NCI-H1417 (cell line): ENCODE measurements at regions not wholly inside any gene's neighbourhood (a gene's known extent, or its start where the extent isn't known, plus 50 kb on each side); places are given as distances from the start of the nearest gene placed in this dataset.

Source experiments
- DNase-seq, 3 experiments: peaks; one replicate each; lab custom pipeline; 2025; lab: John Stamatoyannopoulos, UW

DNA sequence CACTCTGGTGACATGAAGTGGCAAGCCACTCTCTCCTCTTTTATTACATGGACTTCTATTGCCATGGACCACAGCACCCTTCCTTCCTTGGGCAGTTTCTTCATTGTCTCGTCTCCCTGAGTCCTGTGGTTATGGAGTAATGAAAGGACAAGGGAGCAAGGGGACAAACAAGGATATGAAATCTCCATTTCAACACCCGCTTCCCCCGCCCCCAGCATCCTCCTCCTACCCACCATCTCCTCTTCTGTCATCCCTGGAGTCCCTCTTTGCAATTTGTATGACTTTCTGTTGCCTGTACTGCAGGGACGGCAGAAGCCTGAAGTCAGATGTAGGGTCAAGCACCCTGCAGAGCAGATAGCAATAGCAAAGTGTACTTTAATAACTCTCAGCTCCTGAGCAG, 300.7 kb upstream of the CLINT1 start:
- DNase-seq = no peak

DNA sequence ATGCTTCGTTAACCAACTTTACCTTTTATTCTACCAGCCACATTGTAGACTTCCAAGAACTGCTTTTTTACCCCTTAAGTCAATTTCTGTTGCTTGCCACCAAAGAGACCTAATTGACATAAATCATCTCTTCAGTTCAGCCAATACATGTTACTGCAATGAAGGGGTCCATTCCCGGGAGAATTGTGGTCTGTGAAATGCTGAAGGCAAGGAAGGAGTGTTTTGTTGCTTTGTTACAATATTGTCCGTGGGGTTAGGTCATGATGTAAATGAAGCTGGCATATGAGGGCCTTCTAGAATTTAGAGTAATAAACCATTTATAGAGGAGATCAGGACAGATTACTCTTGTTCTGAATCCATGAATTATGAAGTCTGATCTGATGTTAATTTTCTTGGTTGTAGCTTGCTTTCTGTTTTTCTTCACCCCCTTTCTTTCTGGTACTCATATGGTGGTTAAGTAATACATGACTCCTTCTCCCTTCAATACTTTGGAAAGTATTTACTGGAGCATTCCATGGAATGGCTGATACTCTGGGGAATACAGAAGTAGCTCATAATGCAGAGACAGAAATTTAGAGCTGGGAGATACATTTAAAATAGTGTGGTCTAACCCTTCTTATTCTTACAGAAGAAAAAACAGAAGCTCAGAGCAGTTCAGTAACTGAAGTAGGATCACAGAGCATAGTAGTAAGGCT, 297.0 kb upstream of the CLINT1 start:
- no peak for DNase-seq

DNA sequence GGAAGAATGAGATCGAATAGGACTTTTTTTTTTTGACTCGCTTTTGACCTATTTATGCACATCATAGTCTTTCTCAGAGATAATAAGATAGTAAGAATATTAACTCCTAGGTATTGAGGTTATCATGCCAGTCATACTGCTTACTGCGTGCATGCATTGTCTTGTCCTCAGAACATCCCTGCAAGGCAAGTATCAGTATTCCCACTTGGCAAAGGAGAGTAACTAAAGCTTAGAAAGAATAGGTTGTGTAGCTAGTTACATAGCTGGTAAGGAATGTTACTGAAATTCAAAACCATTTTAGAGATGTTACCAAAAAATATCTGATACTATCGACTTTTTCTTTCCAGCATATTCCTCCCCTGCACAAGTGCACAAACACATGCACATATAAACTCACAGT, 296.1 kb upstream of the CLINT1 start:
- no peak for DNase-seq

DNA sequence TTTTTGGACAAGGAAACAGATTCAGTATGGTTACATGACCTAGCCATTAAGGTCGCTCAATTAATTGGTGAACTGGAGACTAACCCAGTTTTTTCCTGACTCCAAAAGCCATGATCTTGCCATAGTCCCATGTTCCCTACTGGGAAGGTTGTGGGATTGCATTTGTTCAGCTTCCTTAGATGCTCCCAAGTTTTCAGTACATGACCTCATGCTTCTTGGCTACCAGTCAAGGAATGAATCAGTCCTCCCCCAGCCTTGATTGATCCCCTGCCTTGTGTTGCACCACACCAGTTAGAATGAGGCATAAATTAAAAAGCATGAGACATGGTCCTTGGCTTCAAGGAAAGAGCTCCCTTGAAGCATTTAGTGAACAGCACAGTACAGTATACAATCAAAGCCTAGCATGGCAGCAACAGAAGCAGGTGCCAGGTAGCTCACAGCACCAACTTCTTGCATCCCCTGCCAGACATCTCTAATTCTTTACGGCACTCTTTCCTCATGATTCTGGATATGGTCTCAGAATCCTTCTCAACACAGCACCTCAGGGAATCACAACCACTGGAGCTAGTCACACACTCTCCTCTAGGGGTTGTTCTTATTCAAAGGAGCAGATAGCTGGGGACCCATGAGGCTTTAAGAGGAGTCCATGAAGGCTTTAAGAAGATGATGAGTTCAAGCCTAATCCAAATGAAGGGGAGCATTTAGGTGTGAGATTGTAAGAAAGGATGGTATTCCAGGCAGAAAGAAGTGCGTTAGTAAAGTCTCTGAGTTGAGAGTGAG, 295.5 kb upstream of the CLINT1 start:
- DNase-seq = no peak

GRCh38 chr5:158153508-158153907, 294.6 kb upstream of the CLINT1 start:
- DNase-seq = no peak

DNA sequence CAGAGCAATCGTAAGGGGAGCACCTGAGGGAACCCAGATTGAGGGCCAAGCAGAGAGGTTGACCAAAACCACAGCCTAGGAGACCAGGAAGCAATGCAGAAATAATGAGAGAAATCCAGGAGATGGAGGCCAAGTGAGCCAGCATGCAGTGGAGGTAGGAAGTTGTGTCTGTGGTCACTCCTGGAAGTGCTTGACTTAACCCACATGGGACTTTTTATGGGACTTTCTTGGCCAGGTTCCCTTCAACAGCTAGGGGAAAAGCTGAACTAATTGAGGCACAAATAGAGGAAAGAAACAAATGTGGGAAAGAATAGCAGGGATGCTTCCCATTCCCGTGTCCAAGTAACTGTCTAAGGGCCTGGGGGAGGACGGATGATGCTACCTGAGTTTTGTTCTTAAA, 293.2 kb upstream of the CLINT1 start:
- no peak for DNase-seq

DNA sequence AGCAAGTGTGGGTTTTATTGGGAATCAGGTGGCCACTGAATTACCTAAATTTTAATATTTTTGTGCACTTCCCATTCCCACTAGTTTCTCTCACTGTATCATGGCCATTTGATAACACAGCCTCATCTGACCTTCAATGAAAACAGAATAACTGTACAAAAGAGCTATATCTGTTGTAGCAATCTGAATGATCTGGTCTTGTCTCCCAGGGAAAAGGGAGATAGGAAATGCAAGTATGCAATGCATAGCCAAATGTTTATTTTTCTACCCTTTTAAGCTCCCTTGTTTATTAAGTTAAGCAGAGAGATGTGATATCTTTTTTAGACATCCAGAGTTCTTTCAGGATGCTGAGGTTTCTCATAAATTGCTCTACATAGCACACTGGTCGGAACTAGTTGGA, 288.3 kb upstream of the CLINT1 start:
- no peak for DNase-seq

DNA sequence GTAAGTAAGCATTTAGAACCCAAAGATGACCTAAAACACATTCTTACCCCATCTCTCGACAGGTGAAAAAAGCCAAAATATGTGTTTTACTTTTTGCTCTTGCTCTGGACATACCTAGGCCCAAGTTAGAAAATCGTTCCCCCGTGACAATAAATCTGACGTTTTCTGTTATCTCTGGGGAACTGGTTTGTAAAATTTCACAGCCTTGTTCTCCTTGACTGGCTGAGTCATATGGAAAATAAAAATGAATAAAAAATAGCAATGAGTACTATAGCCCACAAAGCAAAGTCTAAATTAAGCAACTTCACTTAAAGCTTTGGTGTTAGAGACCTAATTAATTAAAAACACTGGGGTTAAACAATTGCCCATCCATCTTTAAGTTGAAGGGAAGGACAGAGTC, 286.9 kb upstream of the CLINT1 start:
- no peak for DNase-seq

GRCh38 chr5:158143081-158143480, 284.1 kb upstream of the CLINT1 start:
- DNase-seq = no peak

DNA sequence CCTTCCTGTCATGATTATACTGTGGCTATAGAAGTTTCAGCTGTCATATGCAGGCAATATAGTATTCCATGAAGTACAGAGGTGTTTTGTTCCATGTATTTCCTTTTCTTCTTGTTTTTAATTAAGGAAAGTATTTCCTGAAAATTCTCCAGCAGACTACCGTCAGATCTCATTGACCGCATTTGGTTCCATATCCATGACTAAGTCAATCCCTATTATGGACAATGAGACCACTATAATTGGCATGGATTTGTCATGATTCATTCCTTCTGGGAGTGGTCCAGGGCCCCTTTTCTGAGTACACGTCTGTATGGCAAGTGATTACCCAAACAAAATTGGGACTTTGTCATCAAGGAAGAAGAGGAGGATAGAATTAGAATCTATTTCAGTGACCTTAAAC, 283.2 kb upstream of the CLINT1 start:
- DNase-seq = no peak

- DNase-seq = no peak
These were observed 281.3 kb upstream of the CLINT1 start for GRCh38 chr5:158140120-158140731.

DNA sequence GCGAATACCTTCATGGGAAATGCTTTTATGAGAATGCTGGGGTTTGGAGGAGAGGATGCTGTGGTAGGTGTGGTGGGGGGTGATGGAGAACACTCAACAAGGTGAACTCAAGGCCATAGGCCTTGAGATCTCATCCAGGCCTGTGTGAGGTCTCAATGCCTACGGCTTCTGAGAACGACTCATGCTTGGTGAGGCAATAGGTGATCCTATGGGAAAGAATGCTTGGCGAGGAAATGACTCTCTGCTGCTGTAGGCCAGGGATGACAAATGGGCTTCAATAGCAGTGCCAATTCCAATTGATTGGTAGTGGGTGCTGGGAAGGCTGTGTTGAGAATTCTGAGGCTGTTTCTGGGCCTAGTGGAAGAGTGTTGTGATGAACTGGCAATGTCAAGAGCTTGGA, 280.2 kb upstream of the CLINT1 start:
- no peak for DNase-seq

DNA sequence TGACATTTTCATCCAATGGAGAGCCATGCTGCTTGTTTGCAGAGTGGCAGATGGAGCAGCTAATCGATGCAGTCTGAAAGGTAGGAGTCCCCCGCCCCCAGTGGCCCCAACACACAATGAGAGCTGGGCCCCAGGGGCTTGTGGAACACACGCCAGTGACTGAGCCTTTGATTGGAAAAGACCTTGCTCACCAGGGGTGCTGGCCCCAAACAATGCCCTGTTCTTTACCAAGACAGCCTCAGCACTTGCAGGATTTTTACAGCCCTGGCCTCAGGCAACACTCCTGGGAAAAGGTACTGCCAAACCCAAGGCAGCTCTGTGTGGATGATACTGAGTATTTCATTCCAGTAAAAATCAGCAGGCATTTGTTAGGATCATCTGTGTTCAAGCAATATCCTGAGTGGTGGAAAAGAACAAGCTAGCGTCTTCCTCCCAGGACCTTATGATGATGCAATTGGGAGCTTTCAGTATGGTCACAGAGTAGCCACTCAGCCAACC, 276.8 kb upstream of the CLINT1 start:
- DNase-seq = peak; percentile 12 to 90 (median 72)

GRCh38 chr5:158133369-158133768, 274.4 kb upstream of the CLINT1 start:
- DNase-seq = peak in 1 of 3 experiments; percentile 2

GRCh38 chr5:158127536-158127935, 268.6 kb upstream of the CLINT1 start:
- no peak for DNase-seq

- no peak for DNase-seq
These were observed 267.8 kb upstream of the CLINT1 start for GRCh38 chr5:158126442-158127405.

- peak in 1 of 3 experiments; percentile 19 for DNase-seq
These were observed 265.8 kb upstream of the CLINT1 start for GRCh38 chr5:158124606-158125316.

DNA sequence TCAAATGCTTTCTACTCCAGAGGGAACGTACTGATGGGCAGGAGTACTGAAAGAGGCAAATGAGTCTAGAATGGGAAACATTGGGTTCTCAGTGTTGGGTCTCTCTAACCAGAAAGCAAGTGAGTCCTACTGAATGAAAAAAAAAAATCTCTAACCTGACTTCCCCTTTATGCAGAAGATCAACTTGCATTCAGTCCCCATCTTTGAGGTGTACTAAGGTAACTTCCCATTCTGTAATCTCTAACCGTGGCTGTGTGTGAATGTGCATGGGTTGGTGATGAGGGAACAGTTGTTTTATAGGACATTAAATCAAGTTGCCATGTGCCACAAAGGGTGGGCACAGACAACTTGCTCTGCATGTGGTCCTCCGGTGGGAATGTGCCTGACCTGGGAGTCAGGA, 264.6 kb upstream of the CLINT1 start:
- DNase-seq = no peak

DNA sequence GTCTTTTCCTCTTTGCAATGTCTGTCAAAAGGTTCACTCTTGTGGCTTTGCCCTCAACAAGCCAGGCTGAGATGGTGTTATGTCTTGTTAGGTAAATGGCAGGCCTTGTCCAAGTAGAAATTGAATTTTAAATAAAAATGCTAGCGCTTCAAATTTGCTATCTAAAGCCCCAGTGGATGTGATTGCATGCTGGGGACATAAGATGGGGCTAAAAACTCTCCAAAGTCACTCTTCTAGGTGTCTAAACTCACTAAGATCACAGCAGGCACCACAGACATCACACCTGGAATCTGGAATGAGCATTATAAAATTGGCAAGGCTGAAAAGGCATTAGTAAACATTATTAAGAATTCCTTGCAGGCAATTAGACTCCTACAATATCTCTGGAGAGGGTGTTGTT, 262.7 kb upstream of the CLINT1 start:
- peak in 1 of 3 experiments; percentile 39 for DNase-seq

GRCh38 chr5:158120760-158121159, 261.8 kb upstream of the CLINT1 start:
- no peak for DNase-seq
